ENCODE measurements at regions not wholly inside any gene's neighbourhood (a gene's known extent, or its start where the extent isn't known, plus 50 kb on each side); places are given as distances from the start of the nearest gene placed in this dataset.

DNA sequence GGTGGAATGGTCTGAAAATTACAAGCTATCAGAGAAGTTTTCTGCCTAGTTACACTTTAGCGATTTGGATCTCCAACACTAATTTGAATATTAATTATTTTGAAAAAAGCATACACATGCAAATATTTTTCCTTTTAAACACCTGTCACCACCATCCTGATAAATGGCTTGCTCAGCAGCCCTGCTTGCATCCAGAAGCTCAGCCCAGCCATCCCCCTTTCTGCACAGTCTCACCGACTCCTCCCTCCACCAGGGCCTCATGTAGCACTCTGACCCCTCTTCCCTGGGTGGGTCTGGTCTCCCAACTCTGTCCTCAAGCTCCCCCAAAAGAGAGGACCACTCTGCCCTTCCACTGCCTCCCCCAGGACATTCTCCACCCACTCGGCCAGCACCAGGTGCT is 70.0 kb downstream of the C5orf15 start:
- WGBS: 87% methylated on average over 3 of the region's 3 CpGs
- Histone ChIP-seq H3K4me3 (no peak overlapping the region), H3K4me1 (replicated peaks) (no peaks in the 10 kb centered on the region), H3K27ac (no peak overlapping the region), H3K9me3 (no peaks in the 10 kb centered on the region), H3K27me3 (replicated peaks; ENCODE audit: insufficient read depth) (no peaks in the 10 kb centered on the region), H3K36me3 (no peaks in the 10 kb centered on the region)
- no peak for DNase-seq (ENCODE audit: low spot score)
- intact Hi-C loops (cut with DNase I): no loop called here
- TF ChIP-seq POLR2A (IDR thresholded peaks at IDR 0.05): no peak
- no peak for TF ChIP-seq CTCF (IDR thresholded peaks at IDR 0.05)
- no peak for TF ChIP-seq POLR2AphosphoS5 (IDR thresholded peaks at IDR 0.05)

DNA sequence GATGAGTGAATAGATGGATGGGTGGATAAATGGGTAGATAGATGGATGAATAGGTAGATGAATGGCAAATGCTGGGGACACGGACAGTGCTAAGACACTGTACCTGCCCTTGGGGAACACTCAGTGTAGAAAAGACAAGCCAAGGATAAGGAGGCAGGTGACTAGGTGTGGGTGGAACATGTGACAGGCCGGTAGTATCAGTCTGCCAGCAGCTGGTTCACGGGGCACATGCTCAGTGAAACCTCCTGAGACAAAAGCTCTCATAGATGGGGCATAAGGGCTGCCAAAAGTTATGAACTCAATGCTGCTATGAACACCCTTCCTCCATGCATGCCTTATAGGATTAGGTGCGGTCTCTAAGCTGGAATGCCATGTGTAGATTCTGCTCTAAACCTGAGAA is 71.0 kb downstream of the C5orf15 start:
- H3K36me3 ChIP-seq: no peaks in the 10 kb centered on the region
- no peaks in the 10 kb centered on the region for H3K9me3 ChIP-seq
- no peak overlapping the region for H3K27ac ChIP-seq
- no peak overlapping the region for H3K4me3 ChIP-seq
- H3K27me3 ChIP-seq (replicated peaks; ENCODE audit: insufficient read depth): no peaks in the 10 kb centered on the region
- no peaks in the 10 kb centered on the region for H3K4me1 ChIP-seq (replicated peaks)
- intact Hi-C loops (cut with DNase I): no loop called here
- DNase-seq (ENCODE audit: low spot score): no peak
- 83% methylated on average over 4 of the region's 4 CpGs for WGBS
- no peak for TF ChIP-seq CTCF (IDR thresholded peaks at IDR 0.05)
- no peak for TF ChIP-seq POLR2A (IDR thresholded peaks at IDR 0.05)
- TF ChIP-seq POLR2AphosphoS5 (IDR thresholded peaks at IDR 0.05): no peak

- no peak for TF ChIP-seq CTCF (IDR thresholded peaks at IDR 0.05)
- TF ChIP-seq POLR2AphosphoS5 (IDR thresholded peaks at IDR 0.05): no peak
- TF ChIP-seq POLR2A (IDR thresholded peaks at IDR 0.05): no peak
- intact Hi-C loops (cut with DNase I): no loop called here
- H3K4me1 ChIP-seq (replicated peaks): no peaks in the 10 kb centered on the region
- no peak for DNase-seq (ENCODE audit: low spot score)
- 85% methylated on average over 2 of the region's 2 CpGs for WGBS
- no peak overlapping the region for H3K27ac ChIP-seq
- no peak overlapping the region for H3K4me3 ChIP-seq
- no peaks in the 10 kb centered on the region for H3K27me3 ChIP-seq (replicated peaks; ENCODE audit: insufficient read depth)
- no peaks in the 10 kb centered on the region for H3K9me3 ChIP-seq
- H3K36me3 ChIP-seq: no peaks in the 10 kb centered on the region
Observed at GRCh38 chr5:133896873-133897272, 71.6 kb downstream of the C5orf15 start.

GRCh38 chr5:133895979-133896845 is 72.2 kb downstream of the C5orf15 start:
- WGBS: 94% methylated on average over 7 of the region's 7 CpGs
- TF ChIP-seq POLR2AphosphoS5 (IDR thresholded peaks at IDR 0.05) (no peak), CTCF (IDR thresholded peaks at IDR 0.05) (no peak), POLR2A (IDR thresholded peaks at IDR 0.05) (no peak)
- no peaks in the 10 kb centered on the region for H3K4me1 ChIP-seq (replicated peaks)
- intact Hi-C loops (cut with DNase I): no loop called here
- no peak for DNase-seq (ENCODE audit: low spot score)
- H3K27ac ChIP-seq: no peak overlapping the region
- H3K27me3 ChIP-seq (replicated peaks; ENCODE audit: insufficient read depth): no peaks in the 10 kb centered on the region
- H3K36me3 ChIP-seq: no peaks in the 10 kb centered on the region
- H3K9me3 ChIP-seq: no peaks in the 10 kb centered on the region
- no peak overlapping the region for H3K4me3 ChIP-seq

DNA sequence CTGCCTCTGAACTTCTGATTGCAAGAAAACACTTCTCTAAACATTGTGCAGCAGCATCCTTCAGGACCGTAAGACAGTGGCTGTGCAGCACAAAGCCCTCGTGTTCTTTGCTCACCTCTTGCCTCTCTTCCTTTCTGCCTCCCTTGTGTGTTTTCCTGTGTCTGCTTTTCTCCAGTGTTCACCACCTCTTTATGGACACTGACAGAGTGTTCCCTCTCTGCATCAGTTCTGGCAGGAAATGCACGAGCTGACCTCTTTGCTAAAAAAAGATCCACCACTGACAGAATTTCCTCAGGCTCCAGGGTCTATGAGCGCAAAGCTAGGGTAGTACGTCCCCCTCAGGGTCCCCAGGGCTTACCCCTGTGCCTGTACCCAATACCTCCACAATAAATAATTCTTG is 74.3 kb downstream of the C5orf15 start:
- intact Hi-C loops (cut with DNase I): no loop called here
- Histone ChIP-seq H3K36me3 (no peaks in the 10 kb centered on the region), H3K27me3 (replicated peaks; ENCODE audit: insufficient read depth) (peaks cover 3% of the 10 kb centered on the region), H3K27ac (no peak overlapping the region), H3K9me3 (no peaks in the 10 kb centered on the region), H3K4me3 (no peak overlapping the region), H3K4me1 (replicated peaks) (no peaks in the 10 kb centered on the region)
- no peak for TF ChIP-seq POLR2A (IDR thresholded peaks at IDR 0.05)
- no peak for TF ChIP-seq POLR2AphosphoS5 (IDR thresholded peaks at IDR 0.05)
- no peak for TF ChIP-seq CTCF (IDR thresholded peaks at IDR 0.05)
- WGBS: 47% methylated on average over 5 of the region's 5 CpGs
- DNase-seq (ENCODE audit: low spot score): no peak

Data from prostate gland (tissue), 2 donors.